ENCODE measurements at regions not wholly inside any gene's neighbourhood (a gene's known extent, or its start where the extent isn't known, plus 50 kb on each side); places are given as distances from the start of the nearest gene placed in this dataset.

DNA sequence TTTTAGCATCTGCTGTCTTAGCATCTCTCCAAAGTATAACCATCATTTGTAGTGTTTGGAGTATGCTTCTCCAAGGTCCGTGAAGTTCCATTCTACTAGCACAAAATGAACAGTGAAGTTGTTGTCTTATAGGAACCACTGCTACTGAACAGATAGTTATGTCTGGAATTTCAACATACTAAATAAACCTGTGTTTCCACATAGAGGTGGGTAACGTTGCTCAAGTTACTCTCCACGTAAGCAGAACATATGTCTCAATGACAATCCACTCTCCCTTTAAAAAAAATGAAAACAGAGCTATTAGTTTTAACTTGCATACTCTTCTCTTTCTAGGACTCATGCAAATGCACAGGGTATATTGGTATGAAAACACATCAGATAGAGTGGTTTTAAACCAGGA, 184.3 kb upstream of the TRPC4 start:
- POLR2A ChIA-PET = interaction anchor here (0.6 kb wide), 1 partner anchor 13 kb away, joined by 3 read pairs; no protein-coding TSS in a partner anchor
- Histone ChIP-seq H3K4me2 (ENCODE audit: low read length) (no peak overlapping the region), H3K4me1 (ENCODE audit: insufficient read depth, low read length, poor library complexity, severe bottlenecking) (no peaks in the 10 kb centered on the region), H3K9me2 (ENCODE audit: insufficient read depth, low read length) (no peaks in the 10 kb centered on the region), H3K27ac (ENCODE audit: low read depth, low read length, poor library complexity, severe bottlenecking) (no peak overlapping the region), H3K79me2 (ENCODE audit: insufficient read depth, low read depth, low read length) (no peaks in the 10 kb centered on the region), H3K36me3 (ENCODE audit: insufficient read depth, low read length) (no peaks in the 10 kb centered on the region), H4K20me1 (ENCODE audit: insufficient read depth, low read length) (no peaks in the 10 kb centered on the region), H3K4me3 (ENCODE audit: low read depth, low read length, poor library complexity, severe bottlenecking) (no peak overlapping the region), H3K9me3 (ENCODE audit: low read length) (no peaks in the 10 kb centered on the region), H2AFZ (ENCODE audit: low read length) (no peak overlapping the region)
- no TSS peak for BruUV-seq (replicated peaks)
- no peak for DNase-seq (ENCODE audit: low spot score)
- intact Hi-C loops (cut with micrococcal nuclease; ENCODE audit: unreplicated experiment) = no loop called here
- CTCF ChIA-PET (ENCODE audit: unreplicated experiment) = no interaction called here
- TF ChIP-seq EZH2phosphoT487 (IDR thresholded peaks at IDR 0.05; ENCODE audit: borderline replicate concordance, low read depth, low read length) = no peak
- TF ChIP-seq, protein P1, sequence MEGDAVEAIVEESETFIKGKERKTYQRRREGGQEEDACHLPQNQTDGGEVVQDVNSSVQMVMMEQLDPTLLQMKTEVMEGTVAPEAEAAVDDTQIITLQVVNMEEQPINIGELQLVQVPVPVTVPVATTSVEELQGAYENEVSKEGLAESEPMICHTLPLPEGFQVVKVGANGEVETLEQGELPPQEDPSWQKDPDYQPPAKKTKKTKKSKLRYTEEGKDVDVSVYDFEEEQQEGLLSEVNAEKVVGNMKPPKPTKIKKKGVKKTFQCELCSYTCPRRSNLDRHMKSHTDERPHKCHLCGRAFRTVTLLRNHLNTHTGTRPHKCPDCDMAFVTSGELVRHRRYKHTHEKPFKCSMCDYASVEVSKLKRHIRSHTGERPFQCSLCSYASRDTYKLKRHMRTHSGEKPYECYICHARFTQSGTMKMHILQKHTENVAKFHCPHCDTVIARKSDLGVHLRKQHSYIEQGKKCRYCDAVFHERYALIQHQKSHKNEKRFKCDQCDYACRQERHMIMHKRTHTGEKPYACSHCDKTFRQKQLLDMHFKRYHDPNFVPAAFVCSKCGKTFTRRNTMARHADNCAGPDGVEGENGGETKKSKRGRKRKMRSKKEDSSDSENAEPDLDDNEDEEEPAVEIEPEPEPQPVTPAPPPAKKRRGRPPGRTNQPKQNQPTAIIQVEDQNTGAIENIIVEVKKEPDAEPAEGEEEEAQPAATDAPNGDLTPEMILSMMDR (conservative IDR thresholded peaks at IDR 0.05; ENCODE audit: low read length) = no peak

DNA sequence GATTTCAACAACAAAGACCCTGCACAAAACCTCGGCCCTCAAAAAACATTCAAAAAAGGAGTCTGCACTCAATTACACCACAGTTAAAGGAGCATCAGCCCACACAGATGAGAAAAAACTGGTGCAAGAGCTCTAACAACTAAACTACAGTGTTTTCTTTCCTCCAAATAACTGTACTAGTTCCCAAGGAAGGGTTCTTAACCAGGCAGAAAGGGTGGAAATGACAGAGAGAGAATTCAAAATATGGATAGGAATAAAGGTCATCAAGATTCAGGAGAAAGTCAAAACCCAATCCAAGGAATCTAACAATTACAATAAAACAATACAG, 176.4 kb upstream of the TRPC4 start:
- Histone ChIP-seq H3K4me2 (ENCODE audit: low read length) (no peak overlapping the region), H2AFZ (ENCODE audit: low read length) (no peak overlapping the region), H4K20me1 (ENCODE audit: insufficient read depth, low read length) (no peaks in the 10 kb centered on the region), H3K4me1 (ENCODE audit: insufficient read depth, low read length, poor library complexity, severe bottlenecking) (no peaks in the 10 kb centered on the region), H3K27ac (ENCODE audit: low read depth, low read length, poor library complexity, severe bottlenecking) (no peak overlapping the region), H3K9me3 (ENCODE audit: low read length) (no peaks in the 10 kb centered on the region), H3K36me3 (ENCODE audit: insufficient read depth, low read length) (no peaks in the 10 kb centered on the region), H3K79me2 (ENCODE audit: insufficient read depth, low read depth, low read length) (no peaks in the 10 kb centered on the region), H3K4me3 (ENCODE audit: low read depth, low read length, poor library complexity, severe bottlenecking) (no peak overlapping the region), H3K9me2 (ENCODE audit: insufficient read depth, low read length) (no peaks in the 10 kb centered on the region)
- ChIA-PET CTCF (ENCODE audit: unreplicated experiment) (no interaction called here), POLR2A (interaction anchor here (0.7 to 1.2 kb wide), 3 partner anchors 194 to 1028 kb away, joined by 3 read pairs; no protein-coding TSS in a partner anchor)
- DNase-seq (ENCODE audit: low spot score) = no peak
- intact Hi-C loops (cut with micrococcal nuclease; ENCODE audit: unreplicated experiment) = loop anchor here (10.0 kb wide), 1 partner anchor 391 kb away; no protein-coding TSS in a partner anchor
- BruUV-seq (replicated peaks) = no TSS peak
- TF ChIP-seq, protein P1 (conservative IDR thresholded peaks at IDR 0.05; ENCODE audit: low read length) = peak; percentile 2; the same call in 1 of the 2 replicates
- no peak for TF ChIP-seq EZH2phosphoT487 (IDR thresholded peaks at IDR 0.05; ENCODE audit: borderline replicate concordance, low read depth, low read length)

DNA sequence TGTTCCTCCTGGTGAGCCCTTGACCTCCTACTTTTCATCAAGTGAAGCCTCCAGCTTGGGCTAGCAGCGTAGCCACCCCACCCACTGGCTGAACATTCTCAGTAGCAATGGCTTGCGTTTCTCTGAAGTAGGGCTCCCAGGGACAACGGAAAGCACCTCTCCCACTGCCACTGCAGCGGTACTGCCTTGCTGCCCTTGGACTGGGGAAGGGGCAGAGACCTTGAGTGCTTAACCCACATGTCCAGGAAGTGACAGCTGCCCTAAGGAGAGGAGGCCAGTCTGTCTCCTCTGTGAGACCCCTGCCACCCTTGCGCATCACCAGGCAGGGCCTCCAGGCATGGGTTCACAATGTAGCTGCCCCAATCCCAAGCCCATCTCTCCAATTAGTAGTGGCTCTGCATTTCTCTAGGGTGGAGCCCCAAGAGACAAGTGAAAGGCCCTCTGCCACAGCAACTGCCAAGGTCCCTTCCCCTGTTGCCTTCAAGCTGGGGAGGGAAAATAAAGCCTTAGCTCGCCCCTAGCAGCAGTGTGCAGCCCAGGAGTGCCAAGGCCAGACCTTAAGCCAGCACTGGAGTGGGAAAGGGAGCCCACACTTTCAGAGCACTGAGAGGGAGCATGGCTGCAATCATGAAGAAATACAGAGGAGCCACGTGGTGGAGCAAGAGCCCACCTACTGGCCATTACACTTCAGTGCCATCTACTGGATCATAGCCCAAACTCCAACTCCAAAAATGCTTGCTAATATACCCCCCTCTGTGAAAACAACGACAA, 175.9 kb upstream of the TRPC4 start:
- H3K79me2 ChIP-seq (ENCODE audit: insufficient read depth, low read depth, low read length) = no peaks in the 10 kb centered on the region
- H3K9me3 ChIP-seq (ENCODE audit: low read length) = no peaks in the 10 kb centered on the region
- no peaks in the 10 kb centered on the region for H3K4me1 ChIP-seq (ENCODE audit: insufficient read depth, low read length, poor library complexity, severe bottlenecking)
- CTCF ChIA-PET (ENCODE audit: unreplicated experiment) = no interaction called here
- DNase-seq (ENCODE audit: low spot score) = peak; percentile 61
- no peaks in the 10 kb centered on the region for H4K20me1 ChIP-seq (ENCODE audit: insufficient read depth, low read length)
- no peaks in the 10 kb centered on the region for H3K36me3 ChIP-seq (ENCODE audit: insufficient read depth, low read length)
- BruUV-seq (replicated peaks) = no TSS peak
- POLR2A ChIA-PET = interaction anchor here (0.7 to 1.2 kb wide), 2 partner anchors 193 to 266 kb away, joined by 3 read pairs; no protein-coding TSS in a partner anchor
- no peak overlapping the region for H3K4me2 ChIP-seq (ENCODE audit: low read length)
- H3K9me2 ChIP-seq (ENCODE audit: insufficient read depth, low read length) = no peaks in the 10 kb centered on the region
- H3K4me3 ChIP-seq (ENCODE audit: low read depth, low read length, poor library complexity, severe bottlenecking) = no peak overlapping the region
- H2AFZ ChIP-seq (ENCODE audit: low read length) = peak overlapping the region; percentile 67
- TF ChIP-seq, protein P1 (conservative IDR thresholded peaks at IDR 0.05; ENCODE audit: low read length) = peak; percentile 84
- no peak for TF ChIP-seq EZH2phosphoT487 (IDR thresholded peaks at IDR 0.05; ENCODE audit: borderline replicate concordance, low read depth, low read length)
- intact Hi-C loops (cut with micrococcal nuclease; ENCODE audit: unreplicated experiment) = loop anchor here (1.0 to 10.0 kb wide), 2 partner anchors 276 to 391 kb away; no protein-coding TSS in a partner anchor
- no peak overlapping the region for H3K27ac ChIP-seq (ENCODE audit: low read depth, low read length, poor library complexity, severe bottlenecking)

All from OCI-LY7 (cell line).